ENCODE measurements at regions not wholly inside any gene's neighbourhood (a gene's known extent, or its start where the extent isn't known, plus 50 kb on each side); places are given as distances from the start of the nearest gene placed in this dataset.
"Not testable (repeated sequence)": the region's sequence is repeated elsewhere in the genome, so short reads cannot be mapped to it uniquely, and the experiment has no call there.

DNA sequence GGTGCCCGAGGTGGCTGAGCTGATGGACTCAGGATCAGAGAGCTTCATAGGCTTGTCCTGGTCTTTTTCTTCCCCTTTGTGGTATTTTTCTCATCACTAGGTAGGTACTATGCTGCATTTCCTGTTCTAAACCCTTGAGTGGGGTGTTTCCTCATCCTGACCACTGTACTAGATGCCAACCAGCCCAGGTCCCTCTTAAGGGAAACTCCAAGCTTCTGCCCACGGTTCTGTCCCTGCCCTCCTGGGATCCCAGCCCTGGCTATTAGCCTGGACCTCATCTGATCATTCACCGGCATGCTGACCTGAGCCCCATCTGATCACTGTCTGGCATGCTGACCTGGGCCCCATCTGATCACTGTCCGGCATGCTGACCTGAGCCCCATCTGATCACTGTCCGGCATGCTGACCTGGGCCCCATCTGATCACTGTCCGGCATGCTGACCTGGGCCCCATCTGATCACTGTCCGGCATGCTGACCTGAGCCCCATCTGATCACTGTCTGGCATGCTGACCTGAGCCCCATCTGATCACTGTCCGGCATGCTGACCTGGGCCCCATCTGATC lies 207.6 kb downstream of the NDUFA10 start:
- DNase-seq = not testable (repeated sequence)

- no peak for DNase-seq
Observed at GRCh38 chr2:239816576-239817467, 208.3 kb downstream of the NDUFA10 start.

GRCh38 chr2:239815671-239816070 lies 209.5 kb downstream of the NDUFA10 start:
- no peak for DNase-seq

DNA sequence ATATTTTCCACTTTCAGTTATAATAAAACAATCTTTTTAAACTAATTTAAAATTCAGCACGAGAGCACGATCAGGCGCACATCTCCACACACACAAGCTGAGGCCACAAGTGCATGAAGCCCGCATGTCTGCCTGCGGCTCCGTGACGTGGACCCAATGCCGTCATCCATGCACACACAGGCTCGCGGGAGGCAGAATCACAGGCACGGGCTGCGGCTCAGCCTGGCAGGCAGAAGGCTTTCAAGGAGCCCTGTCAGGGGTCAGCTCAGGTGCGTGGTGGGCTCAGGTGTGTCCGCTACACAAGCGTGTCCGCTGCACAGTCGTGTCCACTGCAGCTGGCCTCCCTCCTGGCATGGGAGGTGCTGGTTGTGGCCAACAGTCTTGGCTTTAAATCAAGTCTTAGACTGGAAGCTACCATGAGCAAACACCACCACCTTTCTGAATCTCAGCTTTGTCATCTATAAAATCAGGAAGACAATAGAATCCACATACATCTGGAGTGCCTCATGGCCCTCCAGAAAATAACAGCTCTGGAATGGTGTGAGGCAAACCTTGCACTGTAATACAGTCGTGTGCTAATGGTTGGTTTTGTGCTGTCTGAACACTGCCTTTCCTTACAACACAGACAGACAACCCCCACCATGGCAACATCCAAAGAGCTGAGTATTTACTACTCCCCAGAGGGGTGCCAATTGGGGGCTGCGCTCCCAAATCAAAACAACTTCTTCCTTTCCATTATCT lies 210.1 kb downstream of the NDUFA10 start:
- DNase-seq = no peak

DNA sequence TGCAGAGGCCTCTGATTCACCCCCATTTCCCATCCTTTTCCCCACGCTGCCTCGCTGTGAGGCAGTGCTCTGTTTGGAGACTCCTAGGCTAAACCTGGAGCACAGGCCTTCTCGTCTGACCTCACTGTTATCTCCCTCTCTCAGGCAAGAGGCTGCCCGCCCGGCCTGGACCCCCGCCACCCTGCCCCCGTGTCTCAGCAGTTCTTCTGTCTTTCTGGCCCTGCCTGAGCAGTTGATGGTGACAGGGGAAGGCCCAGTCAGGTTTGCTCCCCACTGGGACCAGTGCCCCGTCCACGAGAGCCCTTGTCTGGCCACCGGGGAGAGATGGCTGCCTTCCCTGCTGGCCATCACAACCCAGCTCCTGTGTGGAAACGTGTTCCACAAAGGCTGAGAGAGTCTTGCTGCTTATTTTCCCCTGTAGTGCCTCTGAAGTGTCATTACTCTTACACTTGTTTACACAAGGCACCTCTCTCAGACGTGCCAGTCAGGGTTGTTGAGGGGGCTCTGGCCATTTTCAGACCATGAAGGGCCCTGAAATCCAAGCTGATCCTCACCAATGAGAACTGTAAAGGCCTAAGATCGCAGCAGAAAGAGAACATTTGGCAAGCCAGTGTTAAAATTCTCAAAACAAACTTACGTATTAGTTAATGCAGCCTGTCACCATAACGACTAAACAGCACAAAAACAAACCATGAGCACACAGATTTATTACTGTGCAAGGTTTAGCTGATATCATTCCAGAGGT lies 210.9 kb downstream of the NDUFA10 start:
- DNase-seq = no peak

- DNase-seq = no peak
Observed at GRCh38 chr2:239813261-239814115, 211.7 kb downstream of the NDUFA10 start.

GRCh38 chr2:239811806-239812560 lies 213.2 kb downstream of the NDUFA10 start:
- no peak for DNase-seq

GRCh38 chr2:239811111-239811781 lies 213.9 kb downstream of the NDUFA10 start:
- no peak for DNase-seq

DNA sequence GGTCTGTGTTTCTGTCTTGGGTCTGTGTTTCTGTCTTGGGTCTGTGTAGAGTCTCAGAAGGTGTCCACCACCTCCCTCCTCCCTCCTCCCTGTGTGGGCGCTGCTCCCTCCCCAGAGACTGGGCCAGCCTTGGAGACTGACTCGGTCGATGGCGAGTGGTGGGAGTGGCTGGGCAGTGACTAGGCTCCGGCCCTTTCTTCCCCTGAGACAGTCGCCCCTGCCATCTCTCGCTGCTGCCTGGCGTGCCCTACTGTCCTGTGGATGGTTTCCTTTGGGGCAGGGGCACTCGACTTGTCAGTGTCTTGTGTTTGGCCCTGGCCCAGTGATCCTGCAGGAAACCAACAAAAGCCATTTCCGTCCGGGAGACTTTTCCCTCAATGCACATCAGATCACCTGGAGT lies 215.8 kb downstream of the NDUFA10 start:
- DNase-seq = no peak

DNA sequence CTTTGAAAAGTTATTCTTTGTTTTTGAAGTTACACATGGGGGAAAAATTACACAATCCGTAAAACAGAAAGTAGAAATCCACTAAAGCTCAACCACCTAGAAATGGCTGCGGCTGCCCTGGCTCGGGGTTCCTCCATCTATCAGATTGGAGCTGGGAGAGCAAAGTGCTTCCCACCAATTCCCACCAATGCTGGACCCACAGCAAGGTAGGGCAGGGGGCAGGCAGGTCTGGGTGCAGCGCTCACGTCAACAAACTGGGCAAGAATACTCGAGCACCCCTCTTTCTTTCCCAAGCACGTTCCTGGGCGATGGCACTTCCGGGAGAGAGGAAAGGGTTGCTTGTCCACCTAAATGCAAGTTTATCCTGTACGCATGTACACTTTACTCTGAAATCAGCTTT lies 217.6 kb downstream of the NDUFA10 start:
- no peak for DNase-seq

- no peak for DNase-seq
Observed at GRCh38 chr2:239806758-239807434, 218.2 kb downstream of the NDUFA10 start.

- DNase-seq = no peak
Observed at GRCh38 chr2:239806276-239806675, 218.9 kb downstream of the NDUFA10 start.

DNA sequence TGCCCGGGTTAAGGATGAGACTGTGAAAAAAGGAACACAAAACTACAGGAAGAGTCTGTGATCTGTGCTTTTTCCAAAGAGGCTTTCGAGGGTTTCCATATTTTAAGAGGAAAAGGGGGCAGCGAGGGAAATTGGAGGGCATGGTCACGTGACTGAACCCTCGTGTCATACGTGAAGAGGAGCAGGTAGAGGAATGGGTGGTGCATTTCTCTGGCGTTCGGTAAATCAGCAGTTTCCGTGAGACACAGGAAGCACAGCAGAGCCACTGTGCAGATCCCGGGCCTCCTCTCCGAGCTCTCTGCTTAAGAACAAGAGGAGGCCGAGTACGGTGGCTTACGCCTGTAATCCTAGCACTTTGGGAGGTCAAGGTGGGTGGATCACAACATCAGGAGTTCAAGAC lies 219.7 kb downstream of the NDUFA10 start:
- no peak for DNase-seq

- DNase-seq = no peak
Observed at GRCh38 chr2:239805043-239805329, 220.2 kb downstream of the NDUFA10 start.

DNA sequence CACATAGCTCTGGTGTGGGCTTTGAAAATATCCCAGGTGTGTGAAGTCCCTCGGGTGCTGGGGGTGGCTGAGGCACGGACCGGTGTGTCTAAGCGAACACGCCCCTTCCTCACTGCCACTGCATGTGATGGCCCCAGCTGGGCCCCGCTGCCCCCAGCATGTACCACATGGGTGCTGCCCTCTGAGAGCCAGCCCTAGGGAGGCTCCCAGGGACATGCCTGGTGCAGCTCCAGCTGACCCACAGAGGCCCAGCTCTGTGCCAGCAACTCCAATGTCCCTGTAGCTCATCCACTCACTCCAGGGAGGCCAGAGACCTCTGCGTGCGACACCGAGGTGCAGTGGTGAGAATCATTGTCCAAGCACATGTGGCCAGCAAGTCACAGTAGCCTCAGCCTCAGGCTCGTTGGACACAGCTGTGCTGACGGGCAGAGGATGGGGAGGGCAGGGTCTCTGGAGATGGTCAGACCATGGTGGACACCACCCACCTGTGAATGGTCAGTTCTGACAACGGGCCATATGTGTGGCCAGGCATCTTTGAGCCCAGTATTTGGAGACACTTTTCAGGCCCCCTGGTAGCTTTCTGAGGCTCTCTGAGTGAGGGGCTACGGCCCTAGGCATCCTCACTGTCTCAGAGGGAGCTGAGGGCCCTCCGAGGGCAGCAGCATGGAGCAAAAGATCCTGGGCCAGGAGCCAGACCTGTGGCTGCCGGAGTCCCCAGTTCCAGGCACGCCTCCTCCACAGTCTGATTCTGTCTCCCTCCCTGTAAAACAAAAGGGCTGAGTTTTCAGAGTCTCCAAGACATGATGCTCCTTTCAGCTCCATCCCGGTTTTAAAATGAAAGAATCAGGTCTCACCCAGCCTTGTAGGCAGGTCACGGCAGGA lies 220.7 kb downstream of the NDUFA10 start:
- no peak for DNase-seq

DNA sequence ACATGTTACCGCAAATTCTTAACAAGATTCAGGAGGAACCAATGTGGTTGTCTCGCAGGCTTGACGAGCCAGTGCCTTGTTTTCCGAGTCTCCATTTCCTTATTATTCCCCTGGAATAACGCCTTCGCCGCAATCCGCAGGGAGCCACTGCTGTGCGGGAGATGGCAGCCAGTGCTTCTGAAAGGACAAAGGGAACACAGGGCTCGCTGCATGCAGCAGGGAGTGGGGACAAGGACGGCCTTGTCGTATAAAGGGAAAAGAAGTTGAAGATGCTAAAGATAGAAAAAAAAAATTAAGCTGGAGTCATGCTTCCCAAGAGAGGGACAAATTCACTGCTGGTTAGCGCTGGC lies 221.4 kb downstream of the NDUFA10 start:
- no peak for DNase-seq

GRCh38 chr2:239803102-239803765 lies 221.9 kb downstream of the NDUFA10 start:
- DNase-seq = no peak

DNA sequence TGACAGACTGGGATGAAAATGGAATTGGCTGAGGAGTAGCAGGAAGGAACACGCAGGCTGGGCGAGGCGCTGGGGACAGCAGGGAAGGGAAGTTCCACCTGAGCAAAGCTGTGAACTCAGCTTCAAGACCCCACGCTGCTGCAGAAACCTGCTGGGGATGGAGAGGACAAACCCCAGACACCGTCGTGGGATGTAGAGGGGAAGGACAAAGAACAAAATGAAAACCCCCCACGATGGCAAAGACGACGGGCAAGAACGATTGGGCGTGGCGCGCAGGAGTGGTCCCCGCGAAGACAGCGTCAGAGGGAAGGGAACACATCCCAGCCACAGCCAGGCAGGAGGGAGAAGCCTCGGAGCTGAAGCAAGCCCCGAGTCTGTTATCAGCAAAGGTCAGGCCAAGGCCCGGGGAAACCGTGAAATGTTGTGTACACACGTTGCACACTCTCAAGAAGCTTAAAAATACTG lies 222.9 kb downstream of the NDUFA10 start:
- DNase-seq = no peak

All from OCI-M1 (cell line).